Omental fat pad (tissue), 3 donors: ENCODE measurements at regions not wholly inside any gene's neighbourhood (a gene's known extent, or its start where the extent isn't known, plus 50 kb on each side); places are given as distances from the start of the nearest gene placed in this dataset.

ENCODE experiments used
- ATAC-seq: fragments of 150-250 bp; one replicate; pipeline ENCODE4 v1.9.1; 2016; ENCODE audit warnings: mild to moderate bottlenecking, moderate library complexity; ENCODE audit not compliant: low FRiP score
- DNase-seq: peaks from one replicate; pipeline ENCODE4 v3.0.0-alpha.2; 2019; ENCODE audit warnings: low spot score
- TF ChIP-seq, protein P1 (sequence below), 3 donors: fragments of 450-650 bp; IDR thresholded peaks; one replicate each; pipeline ENCODE4 v1.5.1; 2016 to 2017; ENCODE audit warnings: antibody characterized with exemption in 3 of 3, mild to moderate bottlenecking in 3 of 3, moderate library complexity in 2 of 3

DNA sequence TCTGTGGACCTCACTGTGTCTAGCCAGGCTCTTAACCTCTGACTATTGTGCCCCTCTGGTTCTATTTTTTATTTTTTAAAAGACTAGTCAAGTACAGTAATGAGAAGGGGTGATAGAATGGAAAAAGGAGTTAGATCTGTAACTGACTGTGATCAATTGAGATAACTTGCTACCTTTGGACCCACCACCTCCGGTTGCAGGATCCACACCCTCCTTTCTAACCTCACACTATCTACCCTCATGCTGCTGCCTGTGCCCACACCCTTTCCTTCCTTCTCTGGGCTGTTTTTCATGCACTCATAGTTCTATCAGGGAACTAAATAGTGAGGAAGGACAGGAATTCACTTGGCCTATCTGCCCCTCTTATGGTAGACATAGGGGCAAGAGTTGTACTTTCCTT lies 172.3 kb downstream of the KATNIP start:
- ATAC-seq (no peak), DNase-seq (no peak)

DNA sequence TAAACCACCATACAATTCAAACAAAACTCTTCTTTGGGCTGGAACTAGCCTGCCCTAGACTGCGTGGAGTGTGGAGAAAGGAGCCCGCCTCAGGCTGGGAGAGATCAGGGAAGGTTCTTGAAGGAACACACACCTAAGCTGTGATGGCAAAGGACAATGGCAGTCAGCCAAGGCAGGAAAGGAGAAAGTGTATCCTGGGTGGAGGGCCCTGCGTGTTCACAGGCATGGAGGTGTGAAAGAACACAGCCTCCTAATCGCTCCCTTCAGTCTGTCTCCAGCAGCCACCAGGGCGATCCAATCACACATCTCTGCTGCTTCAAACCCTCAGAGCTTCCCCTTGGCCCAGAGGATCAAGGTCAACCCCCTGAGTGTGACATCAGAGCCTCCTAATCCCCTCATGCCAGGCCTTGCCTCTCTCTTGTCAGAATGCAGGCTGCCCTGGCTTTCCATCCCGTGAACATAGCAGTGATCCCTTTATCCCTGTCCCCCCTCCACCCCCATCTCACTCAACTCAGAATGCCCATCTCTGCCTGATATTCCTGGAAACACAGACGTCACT lies 173.0 kb downstream of the KATNIP start:
- TF ChIP-seq, protein P1, sequence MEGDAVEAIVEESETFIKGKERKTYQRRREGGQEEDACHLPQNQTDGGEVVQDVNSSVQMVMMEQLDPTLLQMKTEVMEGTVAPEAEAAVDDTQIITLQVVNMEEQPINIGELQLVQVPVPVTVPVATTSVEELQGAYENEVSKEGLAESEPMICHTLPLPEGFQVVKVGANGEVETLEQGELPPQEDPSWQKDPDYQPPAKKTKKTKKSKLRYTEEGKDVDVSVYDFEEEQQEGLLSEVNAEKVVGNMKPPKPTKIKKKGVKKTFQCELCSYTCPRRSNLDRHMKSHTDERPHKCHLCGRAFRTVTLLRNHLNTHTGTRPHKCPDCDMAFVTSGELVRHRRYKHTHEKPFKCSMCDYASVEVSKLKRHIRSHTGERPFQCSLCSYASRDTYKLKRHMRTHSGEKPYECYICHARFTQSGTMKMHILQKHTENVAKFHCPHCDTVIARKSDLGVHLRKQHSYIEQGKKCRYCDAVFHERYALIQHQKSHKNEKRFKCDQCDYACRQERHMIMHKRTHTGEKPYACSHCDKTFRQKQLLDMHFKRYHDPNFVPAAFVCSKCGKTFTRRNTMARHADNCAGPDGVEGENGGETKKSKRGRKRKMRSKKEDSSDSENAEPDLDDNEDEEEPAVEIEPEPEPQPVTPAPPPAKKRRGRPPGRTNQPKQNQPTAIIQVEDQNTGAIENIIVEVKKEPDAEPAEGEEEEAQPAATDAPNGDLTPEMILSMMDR (IDR thresholded peaks at IDR 0.05): no peak
- DNase-seq: no peak

More for the DNA sequence above, 172.3 kb downstream of the KATNIP start:
- TF ChIP-seq, protein P1 (IDR thresholded peaks at IDR 0.05): no peak

DNA sequence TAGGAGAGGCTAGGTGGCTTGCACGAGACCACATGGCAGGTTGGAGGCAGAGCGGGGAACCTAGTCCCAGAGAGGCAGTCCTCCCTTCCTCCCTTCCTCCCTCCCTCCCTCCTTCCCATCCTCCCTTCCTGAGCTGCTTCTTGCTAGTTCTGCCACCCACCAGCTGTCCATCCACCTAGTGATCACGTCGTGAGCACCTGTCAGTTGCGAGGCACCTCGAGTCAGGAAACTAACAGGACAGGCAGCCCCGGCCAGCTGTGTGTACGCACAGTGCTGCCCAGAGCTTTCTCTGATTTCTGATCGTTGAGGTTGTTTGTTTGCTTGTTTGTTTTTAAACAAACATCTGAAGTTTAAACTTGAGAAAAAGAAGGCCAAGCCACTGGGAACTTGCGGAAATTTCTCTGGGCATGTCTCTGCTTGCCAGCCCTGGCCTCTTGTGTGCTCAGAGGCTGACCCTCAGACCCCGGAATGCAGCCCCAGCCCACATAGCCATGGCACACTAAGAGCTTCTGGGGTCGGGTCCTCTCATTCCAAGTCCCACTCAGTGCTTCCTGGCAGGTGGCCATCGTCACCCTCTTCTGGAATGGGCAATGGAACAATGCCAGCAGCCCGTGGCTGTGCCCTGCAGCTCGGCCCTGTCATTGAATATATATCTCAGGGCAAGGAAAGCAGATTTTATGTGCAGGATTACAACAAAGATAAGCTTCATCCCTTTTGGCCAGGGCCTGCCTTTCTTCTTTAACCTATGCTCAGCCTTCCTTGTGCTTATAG lies 174.0 kb downstream of the KATNIP start:
- ATAC-seq (no peak), DNase-seq (no peak)
- TF ChIP-seq, protein P1 (IDR thresholded peaks at IDR 0.05): no peak

More for the DNA sequence above, 173.0 kb downstream of the KATNIP start:
- no peak for ATAC-seq

DNA sequence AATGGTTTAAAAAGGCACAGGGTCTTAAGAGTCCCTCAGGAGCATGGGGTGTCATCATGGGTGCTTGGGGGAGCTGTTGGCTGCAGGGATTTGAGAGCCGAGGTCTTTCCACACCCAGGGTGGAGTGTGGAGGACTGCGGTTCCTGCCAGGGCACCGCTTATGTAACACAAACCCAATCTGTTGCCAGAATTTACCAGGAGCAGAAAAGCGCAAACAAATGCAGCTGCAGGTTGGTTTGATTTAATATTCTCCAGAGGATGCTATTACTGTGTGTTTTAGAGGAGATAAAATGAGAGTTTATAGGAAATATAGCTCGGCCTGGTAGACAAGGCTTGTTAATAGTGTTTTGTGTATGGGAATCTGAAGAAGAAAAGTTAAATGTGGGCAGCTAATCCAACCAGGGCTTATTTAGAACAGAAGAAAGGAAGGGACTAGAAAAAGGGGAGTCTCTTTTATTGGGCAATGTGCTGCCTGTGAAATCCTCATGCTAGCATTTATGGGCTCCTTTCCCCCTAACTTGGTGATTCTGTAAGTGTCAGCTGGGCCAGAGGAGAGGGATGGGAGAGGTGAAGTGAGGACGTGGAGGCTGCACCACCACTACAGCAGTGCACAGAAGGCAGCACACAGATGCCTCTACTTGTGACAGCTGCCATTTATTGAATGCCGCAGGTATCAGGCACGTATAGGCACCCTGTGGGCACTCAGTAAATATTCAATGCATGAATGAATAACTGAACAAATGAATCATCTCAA lies 174.7 kb downstream of the KATNIP start:
- no peak for ATAC-seq
- TF ChIP-seq, protein P1 (IDR thresholded peaks at IDR 0.05): no peak
- DNase-seq: no peak

DNA sequence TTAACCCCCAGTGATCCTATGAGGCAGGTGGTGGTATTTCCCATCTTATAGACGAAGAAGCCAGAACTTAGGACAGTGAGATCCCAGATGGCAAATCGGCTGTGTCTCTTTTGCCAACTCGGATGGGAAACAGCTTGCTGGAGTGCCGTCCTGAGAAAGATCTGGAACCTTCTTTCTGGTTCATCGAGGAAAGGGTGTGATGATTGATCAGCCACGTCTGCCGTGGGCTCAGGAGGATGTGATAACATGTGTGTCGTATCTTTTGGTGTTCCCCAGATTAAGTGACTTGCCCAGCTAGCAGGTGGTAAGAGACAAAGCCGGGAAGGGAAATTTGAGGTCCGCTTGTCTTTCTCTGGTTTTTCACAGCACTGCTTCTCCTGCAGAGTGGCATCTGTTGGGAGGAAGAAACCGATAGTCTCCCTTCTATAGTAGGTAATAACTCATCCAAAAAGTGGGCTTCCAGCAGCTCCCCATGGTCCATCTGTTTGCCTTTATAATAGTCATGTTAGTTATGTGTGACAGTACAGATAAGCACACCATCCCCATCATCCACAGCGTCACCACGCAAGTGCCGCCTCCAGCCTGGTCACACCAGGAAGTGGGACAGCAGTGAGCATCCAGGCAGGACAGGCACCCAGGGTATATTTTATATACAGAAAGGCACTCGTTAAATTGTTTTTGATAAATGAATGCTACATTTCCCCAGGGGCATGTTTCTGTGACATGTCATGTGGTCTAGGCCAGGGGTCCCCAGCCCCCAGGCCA lies 175.5 kb downstream of the KATNIP start:
- ATAC-seq: no peak

DNA sequence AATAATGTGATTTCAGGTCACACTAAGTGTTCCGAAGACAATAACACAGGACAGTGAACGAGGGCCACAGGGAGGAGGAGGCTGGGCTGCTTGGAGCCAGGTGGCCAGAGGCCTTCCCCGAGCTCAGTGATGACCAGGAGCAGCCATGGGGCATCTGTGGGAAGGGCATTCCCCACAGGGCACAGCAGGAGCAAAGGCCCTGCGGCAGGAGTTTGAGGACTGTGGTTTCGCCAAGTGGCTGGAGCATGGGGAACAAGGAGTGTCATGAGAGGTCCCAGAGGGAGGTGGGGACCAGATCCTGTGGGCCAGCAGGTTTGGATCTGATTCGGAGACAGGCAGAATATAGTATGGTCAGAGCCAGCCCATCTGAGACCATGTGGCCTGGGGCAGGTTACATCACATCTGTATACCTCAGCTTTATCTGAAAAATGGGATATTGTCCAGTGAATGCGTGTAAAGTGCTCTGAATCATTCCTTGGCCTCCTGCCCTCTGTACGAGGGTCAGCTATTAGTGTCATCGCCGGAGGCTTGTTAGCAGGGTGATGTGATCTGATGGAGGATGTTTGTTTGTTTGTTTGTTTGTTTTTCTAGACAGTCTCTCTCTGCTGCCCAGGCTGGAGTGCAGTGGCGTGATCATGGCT lies 176.8 kb downstream of the KATNIP start:
- ATAC-seq (no peak), DNase-seq (no peak)
- TF ChIP-seq, protein P1 (IDR thresholded peaks at IDR 0.05): no peak

More for the DNA sequence above, 175.5 kb downstream of the KATNIP start:
- no peak for DNase-seq
- TF ChIP-seq, protein P1 (IDR thresholded peaks at IDR 0.05): no peak
